CD4-positive, alpha-beta T cell treated with Interleukin-21 for 1 hour (primary cell): ENCODE measurements at regions not wholly inside any gene's neighbourhood (a gene's known extent, or its start where the extent isn't known, plus 50 kb on each side); places are given as distances from the start of the nearest gene placed in this dataset.
"Not testable (repeated sequence)": the region's sequence is repeated elsewhere in the genome, so short reads cannot be mapped to it uniquely, and the experiment has no call there.

Experiments
- DNase-seq: peaks from one replicate; pipeline ENCODE4 v3.0.0-alpha.2; 2020

DNA sequence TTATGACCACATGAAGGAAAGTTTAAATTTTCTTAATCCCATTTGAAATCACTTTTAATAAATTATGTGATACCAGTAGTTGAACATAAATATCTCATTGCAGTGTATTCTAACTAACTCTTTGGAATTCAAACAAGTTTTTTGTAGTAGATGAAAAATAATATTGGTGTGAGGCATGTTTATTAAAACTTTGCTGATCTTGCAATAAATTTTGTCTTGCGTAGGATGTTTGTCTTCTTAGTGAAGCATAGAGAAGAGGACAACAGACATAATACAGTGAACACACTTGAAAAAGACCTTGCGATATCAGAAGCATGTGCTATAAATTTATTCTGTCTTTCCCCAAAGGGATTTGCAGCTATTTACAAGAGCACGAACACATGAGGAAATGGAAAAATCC, 140.7 kb downstream of the HTR1B start:
- no peak for DNase-seq

DNA sequence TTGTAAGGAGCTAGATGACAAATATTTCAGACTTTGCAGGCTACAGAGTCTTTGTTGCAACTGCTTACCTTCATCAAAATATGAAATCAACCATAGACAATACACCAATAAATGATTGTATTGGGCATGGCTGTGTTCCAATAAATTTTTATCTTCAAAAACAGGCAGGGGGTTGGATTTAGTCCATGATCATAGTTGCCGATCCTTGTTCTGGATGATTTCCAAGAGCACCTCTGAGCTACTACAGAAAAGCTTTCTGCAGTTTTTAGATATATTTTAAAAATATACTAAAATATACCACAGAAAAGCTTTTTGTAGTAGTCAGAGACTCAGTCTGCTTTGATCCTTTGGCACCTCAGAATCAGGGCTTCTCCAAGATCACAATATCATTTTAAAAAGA, 145.0 kb downstream of the HTR1B start:
- DNase-seq = no peak

GRCh38 chr6:77313595-77313994, 149.7 kb downstream of the HTR1B start:
- no peak for DNase-seq

GRCh38 chr6:77299931-77300330, 163.4 kb downstream of the HTR1B start:
- no peak for DNase-seq

DNA sequence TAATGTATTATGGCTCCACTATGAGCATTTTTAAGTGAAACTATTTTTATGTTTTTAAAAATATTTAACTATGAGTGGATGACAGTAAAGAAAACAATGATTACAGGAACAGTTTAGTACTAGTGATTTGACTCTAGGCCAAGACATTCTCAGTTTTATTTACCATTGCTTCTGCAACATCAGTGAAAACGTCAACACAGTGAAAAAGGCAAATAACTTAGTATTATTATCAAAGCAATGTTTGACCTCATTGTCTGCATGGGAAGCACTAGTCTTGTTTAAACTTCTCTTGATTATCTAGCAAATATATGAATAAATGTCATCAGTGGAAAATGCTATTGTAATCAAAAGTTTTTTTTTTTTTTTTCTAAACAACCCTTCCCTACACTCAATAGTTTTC, 165.0 kb downstream of the HTR1B start:
- no peak for DNase-seq

GRCh38 chr6:77292564-77293546, 170.4 kb downstream of the HTR1B start:
- no peak for DNase-seq

GRCh38 chr6:77290798-77291197, 172.5 kb downstream of the HTR1B start:
- DNase-seq = no peak

- no peak for DNase-seq
Measured at GRCh38 chr6:77286541-77286940, 176.8 kb downstream of the HTR1B start.

DNA sequence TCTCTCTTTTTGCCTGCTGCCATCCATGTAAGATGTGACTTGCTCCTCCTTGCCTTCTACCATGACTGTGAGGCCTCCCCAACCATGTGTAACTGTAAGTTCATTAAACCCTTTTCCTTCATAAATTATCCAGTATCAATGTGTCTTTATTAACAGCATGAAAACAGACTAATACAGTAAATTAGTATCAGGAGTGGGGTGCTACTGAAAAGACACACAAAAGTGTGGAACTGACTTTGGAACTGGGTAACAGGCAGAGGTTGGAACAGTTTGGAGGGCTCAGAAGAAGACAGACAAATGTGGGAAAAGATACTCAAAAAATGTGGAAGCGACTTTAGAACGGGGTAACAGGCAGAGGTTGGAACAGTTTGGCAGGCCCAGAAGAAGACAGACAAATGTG, 189.4 kb downstream of the HTR1B start:
- DNase-seq = no peak

DNA sequence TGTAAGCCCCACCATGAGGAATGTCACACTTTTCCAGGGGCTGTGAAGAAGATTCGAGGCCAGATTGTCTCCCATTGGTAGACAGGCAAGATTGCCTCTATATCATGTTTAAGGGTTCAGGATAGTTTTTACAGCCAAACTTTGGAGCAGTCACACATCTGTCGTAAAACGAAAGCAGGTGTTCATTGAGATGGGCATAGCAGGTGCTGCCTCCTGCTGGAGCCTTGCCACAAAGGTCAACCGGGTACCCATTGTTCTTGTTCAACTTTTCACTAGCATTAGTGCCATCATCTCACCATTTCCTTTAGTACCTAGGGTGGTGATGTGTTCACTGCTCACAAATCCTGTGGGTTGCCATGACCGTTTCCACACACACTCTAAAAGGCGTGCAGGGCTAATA, 198.3 kb downstream of the HTR1B start:
- no peak for DNase-seq

GRCh38 chr6:77263003-77263402, 200.3 kb downstream of the HTR1B start:
- DNase-seq = no peak

GRCh38 chr6:77251801-77252200, 211.5 kb downstream of the HTR1B start:
- not testable (repeated sequence) for DNase-seq

GRCh38 chr6:77249560-77249959, 213.7 kb downstream of the HTR1B start:
- DNase-seq = no peak

DNA sequence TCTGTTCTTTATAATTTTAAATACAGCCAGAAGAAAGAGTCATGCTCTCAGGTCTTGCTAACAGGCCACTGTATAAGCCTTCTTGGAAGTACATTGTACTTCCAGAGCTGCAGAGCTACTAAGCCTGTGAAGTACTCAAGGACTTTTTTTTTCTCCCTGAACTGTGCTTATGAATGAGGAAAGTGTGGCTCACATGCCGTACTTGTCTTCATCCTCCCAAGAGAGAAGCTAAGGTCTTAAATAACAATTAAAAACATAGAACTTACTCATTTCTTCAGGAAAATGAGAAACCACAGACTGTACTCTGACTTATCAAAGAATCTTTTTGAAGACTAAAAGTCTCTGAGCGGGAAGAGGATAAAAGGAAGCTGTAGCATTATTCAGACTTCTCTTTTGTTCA, 218.3 kb downstream of the HTR1B start:
- DNase-seq = no peak

GRCh38 chr6:77231438-77232305, 231.6 kb downstream of the HTR1B start:
- no peak for DNase-seq

GRCh38 chr6:77228279-77228678, 235.0 kb downstream of the HTR1B start:
- no peak for DNase-seq

- no peak for DNase-seq
Measured at GRCh38 chr6:77217896-77218295, 245.4 kb downstream of the HTR1B start.

DNA sequence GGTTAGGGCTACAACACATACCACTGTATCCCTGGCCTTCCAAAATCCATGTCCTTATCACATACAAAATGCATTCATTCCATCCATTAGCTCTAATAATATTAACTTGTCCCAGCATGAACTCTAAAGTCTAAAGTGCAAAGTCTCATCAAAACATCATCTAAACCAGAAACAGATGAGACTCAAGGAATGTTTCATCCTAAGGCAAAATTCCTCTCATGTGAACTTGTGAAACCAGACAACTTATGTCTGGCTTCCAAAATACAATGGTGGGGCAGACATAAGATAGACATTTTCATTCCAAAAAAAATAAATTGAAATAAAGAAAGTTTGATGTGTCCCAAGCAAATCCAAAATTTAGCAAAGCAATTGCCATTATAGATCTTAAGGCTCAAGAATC, 257.4 kb downstream of the HTR1B start:
- DNase-seq = no peak

DNA sequence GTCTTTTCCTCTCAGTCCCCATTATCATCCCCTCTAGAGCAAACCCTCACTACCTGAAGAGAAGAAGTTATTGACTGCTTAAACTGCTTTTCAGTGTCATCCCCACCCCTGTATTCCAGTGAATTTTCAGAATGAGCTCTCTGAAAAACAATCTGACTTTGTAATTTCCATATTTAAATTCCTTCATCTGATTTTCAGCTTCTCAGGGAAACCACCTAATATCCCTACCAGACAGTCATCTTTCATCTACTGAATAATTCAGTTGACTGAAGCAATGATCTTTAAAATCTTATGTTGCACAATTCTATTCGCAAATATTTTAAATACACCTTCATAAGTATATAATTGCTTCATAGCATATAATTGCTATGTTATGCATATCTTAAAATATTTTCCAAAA, 258.7 kb downstream of the HTR1B start:
- DNase-seq = no peak

DNA sequence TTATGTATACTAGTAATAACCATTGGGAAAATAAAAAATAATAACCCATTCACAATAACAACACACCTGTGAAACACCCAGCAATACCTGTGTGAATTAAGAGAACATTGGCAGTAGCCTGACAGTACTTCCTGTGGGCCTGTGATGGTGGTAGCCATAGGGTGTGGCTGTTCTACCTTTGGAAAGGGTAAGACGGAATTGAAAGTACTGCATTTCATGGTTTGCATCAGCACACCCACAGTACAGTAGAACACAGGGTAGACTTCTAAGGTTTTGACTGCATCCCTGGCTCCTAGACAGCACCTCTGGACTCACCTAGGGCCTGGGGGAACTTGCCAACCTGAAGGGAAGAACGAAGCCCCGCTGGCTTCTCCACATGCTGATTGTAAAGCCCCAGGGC, 279.8 kb downstream of the HTR1B start:
- no peak for DNase-seq

DNA sequence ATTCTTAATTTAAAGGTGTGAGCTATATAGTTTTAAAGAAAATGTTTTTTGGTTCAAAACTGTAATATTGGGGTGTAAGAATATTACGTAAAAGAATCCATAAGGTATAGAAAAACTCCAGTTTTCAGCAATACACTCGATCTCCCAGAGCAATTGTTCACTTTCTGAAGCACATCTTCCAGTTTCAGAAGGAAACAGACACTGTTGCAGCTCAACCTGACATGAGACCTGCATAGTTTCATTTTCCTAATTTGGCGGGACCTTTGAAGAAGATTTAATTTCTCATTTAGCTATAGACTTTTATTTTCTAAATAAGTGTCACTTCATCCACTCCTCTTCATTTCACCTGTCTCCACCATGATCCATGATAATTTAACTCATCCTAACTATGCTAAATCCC, 281.5 kb downstream of the HTR1B start:
- no peak for DNase-seq

DNA sequence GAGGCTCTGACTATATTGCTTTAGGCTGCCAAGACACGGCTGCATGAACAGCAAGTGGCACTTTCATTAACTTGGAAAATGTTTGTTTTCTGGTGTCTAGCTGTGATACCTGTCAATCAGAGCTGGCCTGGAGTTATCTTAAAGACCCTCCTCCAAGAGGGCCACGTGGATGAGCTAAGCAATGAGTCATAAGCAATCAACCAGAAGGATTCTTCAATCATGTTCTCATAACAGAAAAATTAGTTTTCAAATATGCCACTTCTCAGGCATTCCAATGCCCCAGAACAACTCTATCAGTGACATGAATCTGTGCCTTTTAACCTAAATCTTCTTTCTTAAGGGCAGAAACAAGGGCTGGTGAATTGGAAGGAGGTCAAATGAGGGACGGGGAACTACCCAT, 283.0 kb downstream of the HTR1B start:
- no peak for DNase-seq

- no peak for DNase-seq
Measured at GRCh38 chr6:77178821-77179220, 284.5 kb downstream of the HTR1B start.

DNA sequence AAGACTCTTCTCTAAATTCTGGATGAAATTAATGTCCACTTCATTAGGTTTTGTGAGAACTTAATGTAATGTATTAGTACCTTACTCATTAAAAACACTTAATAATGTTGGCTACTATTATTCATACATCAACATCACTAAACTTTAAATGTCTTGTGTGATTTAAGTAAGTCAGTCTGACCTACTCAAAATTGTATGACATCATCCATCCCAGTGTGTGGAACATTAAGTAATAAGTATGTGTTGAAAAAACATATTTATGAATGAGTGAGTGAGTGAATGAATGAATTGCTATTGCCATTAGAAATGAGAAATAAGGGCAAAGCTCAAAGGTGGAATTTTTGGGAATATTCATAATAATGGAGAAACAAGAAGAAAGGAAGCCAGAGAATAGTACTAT, 285.8 kb downstream of the HTR1B start:
- no peak for DNase-seq
